CD4-positive, alpha-beta T cell treated with Interferon gamma for 1 hour (primary cell): ENCODE measurements at regions not wholly inside any gene's neighbourhood (a gene's known extent, or its start where the extent isn't known, plus 50 kb on each side); places are given as distances from the start of the nearest gene placed in this dataset.

Experiments used
- DNase-seq: peaks from one replicate; pipeline ENCODE4 v3.0.0-alpha.2; 2020

DNA sequence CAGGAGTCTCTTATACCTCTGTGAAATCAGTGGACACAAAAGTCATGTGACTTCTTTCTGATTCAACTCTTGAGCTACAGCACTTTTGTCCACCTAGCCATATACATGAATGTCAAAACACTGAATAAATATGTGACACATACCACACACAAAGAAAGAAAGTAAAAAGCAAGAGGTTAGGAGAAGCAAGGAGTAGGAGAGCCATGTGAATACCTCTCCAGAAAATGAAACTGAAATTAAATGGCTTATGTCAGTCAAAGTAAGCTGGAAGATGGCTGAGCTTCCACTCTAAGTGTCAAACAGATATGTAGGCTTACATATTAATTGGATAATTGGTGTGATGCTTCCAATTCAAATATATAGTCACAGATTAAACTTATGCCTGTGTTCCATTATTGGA is 1050.5 kb downstream of the BCL11A start:
- DNase-seq: no peak

DNA sequence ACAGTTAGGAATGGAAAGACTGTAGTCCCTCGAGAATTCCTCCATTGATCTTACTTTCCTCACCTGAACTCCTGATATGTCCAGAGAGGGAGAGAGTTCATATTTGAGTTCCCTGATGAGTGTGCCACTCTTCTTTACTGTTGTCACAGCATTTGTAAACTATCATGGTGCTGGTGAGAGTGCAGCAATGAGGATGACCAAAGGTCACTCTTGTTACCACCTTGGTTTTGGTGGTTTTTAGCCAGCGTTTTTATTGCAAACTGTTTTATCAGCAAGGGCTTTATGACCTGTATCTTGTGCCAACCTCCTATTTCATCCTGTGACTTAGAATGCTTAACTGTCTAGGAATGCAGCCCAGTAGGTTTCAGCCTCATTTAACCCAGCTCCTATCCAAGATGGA is 1062.5 kb downstream of the BCL11A start:
- no peak for DNase-seq

DNA sequence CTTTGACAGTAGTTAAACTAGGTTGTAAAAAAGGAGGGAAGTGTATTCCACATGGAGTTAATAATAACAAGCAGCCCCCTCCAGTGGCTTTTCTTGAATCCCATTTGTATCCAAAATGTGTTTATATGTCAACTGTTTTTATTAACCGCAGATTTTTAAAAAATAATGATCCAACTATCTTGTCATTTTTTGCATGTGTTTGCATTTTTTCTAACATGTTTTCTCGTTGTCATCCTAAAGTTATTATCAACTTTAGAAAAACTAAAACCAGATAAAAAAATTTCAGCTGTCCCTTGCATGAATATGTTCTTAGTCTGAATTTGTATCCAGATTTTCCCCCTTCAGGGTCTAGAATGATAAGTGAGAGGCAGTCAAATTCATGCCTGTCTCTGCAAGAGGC is 1063.3 kb downstream of the BCL11A start:
- no peak for DNase-seq

GRCh38 chr2:59484673-59485072 is 1068.8 kb downstream of the BCL11A start:
- no peak for DNase-seq

DNA sequence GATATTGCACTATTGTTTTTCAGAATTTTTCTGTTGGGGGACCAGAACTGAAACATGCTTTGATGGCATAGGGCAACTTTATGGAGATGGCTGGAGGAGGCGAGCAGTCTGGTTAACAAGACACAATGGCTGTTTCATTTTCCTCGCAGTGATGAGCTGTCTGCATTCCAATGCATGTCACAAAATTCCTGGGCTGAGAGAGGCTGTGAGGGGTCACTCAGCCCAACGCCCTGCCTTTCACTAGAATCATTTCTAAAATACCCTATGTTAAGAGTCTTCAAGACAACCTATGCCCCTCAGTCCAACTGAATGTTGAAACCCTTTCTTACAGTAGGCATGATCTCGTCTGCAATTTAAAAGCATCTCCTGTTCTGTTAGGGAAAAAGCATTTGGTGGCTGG is 1090.0 kb downstream of the BCL11A start:
- DNase-seq: no peak

- no peak for DNase-seq
Measured at GRCh38 chr2:59462422-59463197, 1090.8 kb downstream of the BCL11A start.

GRCh38 chr2:59461127-59461526 is 1092.3 kb downstream of the BCL11A start:
- DNase-seq: no peak

- DNase-seq: no peak
Measured at GRCh38 chr2:59458800-59459199, 1094.7 kb downstream of the BCL11A start.

- no peak for DNase-seq
Measured at GRCh38 chr2:59456285-59456684, 1097.2 kb downstream of the BCL11A start.

- no peak for DNase-seq
Measured at GRCh38 chr2:59449274-59449673, 1104.2 kb downstream of the BCL11A start.

GRCh38 chr2:59440491-59440890 is 1113.0 kb downstream of the BCL11A start:
- DNase-seq: no peak

DNA sequence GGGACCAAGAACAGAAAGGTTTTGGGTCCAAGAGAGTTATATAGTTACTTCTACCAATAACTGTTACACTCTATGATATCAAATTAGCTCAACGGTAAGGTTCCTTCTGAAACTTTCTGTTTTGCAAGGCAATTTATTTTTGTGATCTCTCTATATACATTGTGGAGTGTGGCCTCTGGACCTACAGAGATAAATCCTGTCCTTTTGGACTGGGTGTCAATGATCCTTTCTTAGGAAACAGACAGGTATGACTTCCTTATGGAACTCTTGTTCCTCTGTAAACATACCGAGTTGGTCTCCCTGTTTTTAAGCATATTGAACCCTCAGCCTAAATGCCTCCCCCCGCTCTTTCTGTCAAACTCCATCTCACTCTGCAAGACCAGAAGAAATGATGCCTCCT is 1117.8 kb downstream of the BCL11A start:
- DNase-seq: no peak

DNA sequence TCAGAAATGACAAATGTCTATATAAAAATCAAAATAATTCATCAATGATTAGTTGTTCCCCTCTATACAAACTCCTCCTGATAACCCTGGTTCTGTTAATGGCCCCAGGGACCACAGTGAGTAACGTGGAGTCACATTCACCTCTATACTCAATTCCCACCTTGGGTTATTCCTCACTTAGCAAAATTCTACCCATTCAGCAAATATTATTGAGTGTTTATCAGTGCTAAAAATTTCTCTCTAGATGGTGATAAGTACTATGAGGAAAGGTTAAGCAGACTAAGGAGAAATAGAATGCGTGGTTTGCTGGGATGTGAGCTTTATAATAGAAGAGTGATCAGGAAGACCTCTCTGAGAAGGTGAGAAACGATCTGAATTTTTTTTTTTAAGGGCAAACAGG is 1124.5 kb downstream of the BCL11A start:
- no peak for DNase-seq

DNA sequence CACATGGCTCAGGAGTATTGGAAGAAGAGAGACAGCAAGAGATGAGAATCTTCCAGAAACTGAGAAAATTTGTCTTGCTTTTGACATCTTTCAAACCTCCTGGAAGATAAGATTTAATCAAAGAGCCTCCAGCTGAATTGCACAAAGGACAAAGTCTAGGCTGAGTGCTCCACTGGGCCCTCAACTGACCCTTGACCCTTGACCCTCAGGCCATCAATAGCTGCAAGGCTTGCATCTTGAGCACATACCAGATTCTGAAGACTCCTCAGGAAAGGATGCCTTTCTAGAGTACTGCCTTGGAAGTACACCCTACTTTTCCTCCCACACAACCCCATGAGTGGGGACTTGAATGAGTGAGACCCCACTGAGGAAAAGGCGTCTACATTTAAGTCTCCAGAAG is 1125.5 kb downstream of the BCL11A start:
- no peak for DNase-seq

- no peak for DNase-seq
Measured at GRCh38 chr2:59425247-59425646, 1128.2 kb downstream of the BCL11A start.

DNA sequence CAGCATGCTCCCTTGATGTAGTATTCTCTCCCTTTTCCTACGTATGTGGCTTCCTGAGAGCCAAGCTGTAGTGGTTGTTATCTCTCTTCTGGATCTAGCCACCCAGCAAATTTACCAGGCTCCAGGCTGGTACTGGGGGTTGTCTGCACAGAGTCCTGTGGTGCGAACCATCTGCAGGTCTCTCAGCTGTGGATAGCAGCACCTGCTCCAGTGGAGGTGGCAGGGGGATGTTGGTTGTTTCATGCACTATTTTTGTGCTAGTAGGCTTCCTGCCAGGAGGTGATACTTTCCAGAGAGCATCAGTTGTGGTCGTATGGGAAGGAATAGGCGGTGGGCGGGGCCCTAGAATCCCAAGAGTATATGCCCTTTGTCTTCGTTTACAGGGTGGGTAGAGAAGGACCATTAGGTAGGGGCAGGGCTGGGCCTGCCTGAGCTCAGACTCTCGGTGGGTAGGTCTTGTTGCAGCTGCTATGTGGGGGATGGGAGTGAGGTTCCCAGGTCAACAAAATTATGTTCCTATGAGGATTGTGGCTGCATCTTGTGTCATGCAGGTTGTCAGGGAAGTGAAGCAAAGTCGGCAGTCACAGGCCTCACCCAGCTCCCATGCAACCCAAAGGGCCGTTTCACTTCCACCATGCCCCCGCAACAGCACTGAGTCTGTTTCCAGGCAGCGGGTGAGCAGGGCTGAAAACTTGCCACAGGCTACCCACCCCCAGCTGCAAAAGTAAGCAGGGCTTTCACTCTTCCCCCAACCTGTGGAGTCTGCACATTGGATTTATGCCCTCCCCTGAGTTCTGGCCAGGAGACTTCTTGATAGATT is 1139.5 kb downstream of the BCL11A start:
- DNase-seq: peak; percentile 1

DNA sequence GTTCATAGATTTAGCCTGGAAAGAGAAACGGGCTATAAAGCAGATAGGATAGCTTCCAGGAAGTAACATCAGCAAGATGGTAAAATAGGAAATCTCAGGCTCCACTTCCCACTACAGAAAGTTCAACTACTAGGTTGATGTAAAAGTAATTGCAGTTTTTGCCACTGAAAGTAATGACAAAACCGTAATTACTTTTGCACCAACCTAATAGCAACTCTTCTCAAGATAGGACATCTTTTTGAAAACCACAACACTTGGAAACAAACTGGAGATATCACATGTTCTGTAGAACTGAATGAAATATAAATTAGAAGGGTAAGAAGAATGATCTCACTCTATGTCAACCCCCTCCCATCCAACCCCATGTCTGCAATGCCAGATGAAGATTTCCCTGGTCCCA is 1154.3 kb downstream of the BCL11A start:
- DNase-seq: no peak

DNA sequence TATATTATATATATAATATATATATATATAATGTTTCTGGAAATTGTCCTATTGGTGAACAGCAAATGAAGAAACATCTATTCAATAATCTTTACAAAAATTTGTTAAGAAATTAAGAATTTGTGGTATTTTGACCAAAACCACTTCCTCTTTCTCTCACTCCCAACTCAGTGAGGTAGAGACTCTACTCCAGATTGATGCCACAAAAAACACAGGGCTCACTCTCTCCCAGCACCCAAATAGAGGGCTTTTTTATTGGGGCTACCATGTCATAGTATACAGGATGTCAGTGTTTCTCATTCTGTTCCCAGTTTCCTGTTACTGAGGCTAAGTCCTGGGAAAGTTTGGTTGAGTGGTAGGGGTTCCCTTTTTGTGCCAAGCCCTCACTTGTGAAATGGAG is 1155.4 kb downstream of the BCL11A start:
- no peak for DNase-seq

- no peak for DNase-seq
Measured at GRCh38 chr2:59395119-59395518, 1154.0 kb upstream of the FANCL start.

GRCh38 chr2:59391896-59392295 is 1150.8 kb upstream of the FANCL start:
- no peak for DNase-seq

GRCh38 chr2:59390581-59390980 is 1149.5 kb upstream of the FANCL start:
- DNase-seq: no peak

DNA sequence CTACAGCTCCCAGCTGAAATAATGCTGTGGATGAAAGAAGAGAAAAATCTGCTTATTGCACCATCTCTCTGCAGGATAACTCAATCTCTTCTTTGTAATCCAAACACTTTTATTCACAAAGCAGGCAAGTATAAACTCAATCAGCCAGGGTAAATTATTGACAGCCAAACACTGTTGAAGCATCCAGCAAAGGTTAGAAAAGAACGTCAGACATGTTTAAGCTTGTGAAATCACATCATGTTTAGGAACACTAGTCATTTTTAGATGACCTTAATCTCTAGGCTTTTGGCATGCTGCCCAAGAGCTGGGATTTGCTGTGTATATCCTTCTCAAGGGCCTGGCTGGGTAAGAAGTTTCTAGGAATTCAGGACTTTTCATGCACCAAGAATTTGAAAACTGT is 1148.1 kb upstream of the FANCL start:
- DNase-seq: no peak

DNA sequence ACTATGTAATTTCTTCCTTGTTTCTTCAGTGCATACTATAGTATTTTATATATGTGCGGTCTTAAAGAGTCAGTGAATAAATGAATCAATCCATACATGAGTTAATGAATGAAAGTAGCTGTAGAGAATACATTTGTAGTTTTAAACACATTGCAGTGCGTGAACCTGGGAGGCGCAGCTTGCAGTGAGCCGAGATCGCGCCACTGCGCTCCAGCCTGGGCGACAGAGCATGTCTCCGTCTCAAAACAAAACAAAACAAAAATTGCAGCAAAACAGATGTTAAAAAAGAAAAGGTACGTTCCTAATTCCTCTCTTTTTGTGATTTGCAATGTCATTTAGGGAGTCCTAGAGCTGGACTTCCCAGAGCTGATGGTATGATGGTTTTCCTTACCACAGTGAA is 1144.8 kb upstream of the FANCL start:
- no peak for DNase-seq

- no peak for DNase-seq
Measured at GRCh38 chr2:59383473-59383872, 1142.3 kb upstream of the FANCL start.

- DNase-seq: no peak
Measured at GRCh38 chr2:59378127-59378526, 1137.0 kb upstream of the FANCL start.
